ENCODE measurements at regions not wholly inside any gene's neighbourhood (a gene's known extent, or its start where the extent isn't known, plus 50 kb on each side); places are given as distances from the start of the nearest gene placed in this dataset.

DNA sequence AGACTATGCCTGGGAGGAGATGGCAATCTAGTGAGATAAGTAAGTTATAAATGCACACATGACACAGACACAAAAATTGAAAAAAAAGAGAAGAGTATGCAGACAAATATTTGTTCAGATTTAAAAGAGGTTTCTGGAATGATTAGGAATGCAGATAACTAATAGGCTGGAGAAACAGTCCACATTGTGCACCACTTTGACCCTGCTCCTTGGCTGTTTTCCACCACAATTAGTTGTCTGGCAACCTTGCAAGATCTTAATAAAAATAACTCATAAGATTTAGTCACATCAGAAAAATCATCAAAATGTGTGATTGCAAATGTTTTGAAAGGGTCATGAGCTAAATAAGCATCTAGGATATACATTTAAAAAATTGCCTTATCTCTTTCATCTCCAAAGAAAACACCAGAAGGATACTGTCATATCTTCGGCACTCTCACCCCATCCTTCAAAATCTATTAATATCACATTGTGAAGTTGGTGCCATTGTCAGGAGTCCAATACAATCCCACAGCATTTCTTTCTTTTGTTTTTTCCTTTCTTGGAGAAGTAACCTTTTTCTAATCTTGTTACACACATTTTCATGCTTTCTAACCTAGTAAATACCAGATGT is 153.7 kb upstream of the KCNMB2 start:
- Histone ChIP-seq H3K9me3 (ENCODE audit: low read length) (no peaks in the 10 kb centered on the region), H3K27me3 (ENCODE audit: insufficient read depth, low read depth, low read length) (no peaks in the 10 kb centered on the region), H2AFZ (ENCODE audit: low read depth, low read length) (no peak overlapping the region), H3K27ac (ENCODE audit: low read length) (no peak overlapping the region), H3F3A (ENCODE audit: insufficient read depth, low read length, poor library complexity, severe bottlenecking) (no peaks in the 10 kb centered on the region), H3K9me2 (ENCODE audit: insufficient read depth, low read length) (no peaks in the 10 kb centered on the region), H3K9ac (ENCODE audit: low read length) (no peak overlapping the region), H4K20me1 (ENCODE audit: insufficient read depth) (no peaks in the 10 kb centered on the region), H3K36me3 (ENCODE audit: insufficient read depth, low read length) (no peaks in the 10 kb centered on the region), H3K79me2 (replicated peaks; ENCODE audit: insufficient read depth, low read length) (no peaks in the 10 kb centered on the region), H3K4me3 (ENCODE audit: low read length) (no peak overlapping the region), H3K4me2 (ENCODE audit: low read length) (no peak overlapping the region)
- TF ChIP-seq MXI1 (conservative IDR thresholded peaks at IDR 0.05; ENCODE audit: poor library complexity, severe bottlenecking): no peak
- TF ChIP-seq EZH2 (IDR thresholded peaks at IDR 0.05; ENCODE audit: borderline replicate concordance, insufficient read depth, low read length, poor library complexity, severe bottlenecking): no peak
- no peak for TF ChIP-seq TAF1 (IDR thresholded peaks at IDR 0.05; ENCODE audit: low read depth)
- no peak for TF ChIP-seq SMC3 (conservative IDR thresholded peaks at IDR 0.05; ENCODE audit: poor library complexity)
- TF ChIP-seq POLR2AphosphoS5 (IDR thresholded peaks at IDR 0.05): no peak
- no peak for TF ChIP-seq EP300 (conservative IDR thresholded peaks at IDR 0.05; ENCODE audit: poor library complexity, severe bottlenecking)
- TF ChIP-seq, protein P1, sequence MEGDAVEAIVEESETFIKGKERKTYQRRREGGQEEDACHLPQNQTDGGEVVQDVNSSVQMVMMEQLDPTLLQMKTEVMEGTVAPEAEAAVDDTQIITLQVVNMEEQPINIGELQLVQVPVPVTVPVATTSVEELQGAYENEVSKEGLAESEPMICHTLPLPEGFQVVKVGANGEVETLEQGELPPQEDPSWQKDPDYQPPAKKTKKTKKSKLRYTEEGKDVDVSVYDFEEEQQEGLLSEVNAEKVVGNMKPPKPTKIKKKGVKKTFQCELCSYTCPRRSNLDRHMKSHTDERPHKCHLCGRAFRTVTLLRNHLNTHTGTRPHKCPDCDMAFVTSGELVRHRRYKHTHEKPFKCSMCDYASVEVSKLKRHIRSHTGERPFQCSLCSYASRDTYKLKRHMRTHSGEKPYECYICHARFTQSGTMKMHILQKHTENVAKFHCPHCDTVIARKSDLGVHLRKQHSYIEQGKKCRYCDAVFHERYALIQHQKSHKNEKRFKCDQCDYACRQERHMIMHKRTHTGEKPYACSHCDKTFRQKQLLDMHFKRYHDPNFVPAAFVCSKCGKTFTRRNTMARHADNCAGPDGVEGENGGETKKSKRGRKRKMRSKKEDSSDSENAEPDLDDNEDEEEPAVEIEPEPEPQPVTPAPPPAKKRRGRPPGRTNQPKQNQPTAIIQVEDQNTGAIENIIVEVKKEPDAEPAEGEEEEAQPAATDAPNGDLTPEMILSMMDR (IDR thresholded peaks at IDR 0.05; ENCODE audit: poor library complexity, severe bottlenecking): no peak

- Histone ChIP-seq H3K79me2 (replicated peaks; ENCODE audit: insufficient read depth, low read length) (no peaks in the 10 kb centered on the region), H3K4me2 (ENCODE audit: low read length) (no peak overlapping the region), H2AFZ (ENCODE audit: low read depth, low read length) (no peak overlapping the region), H3K27ac (ENCODE audit: low read length) (no peak overlapping the region), H4K20me1 (ENCODE audit: insufficient read depth) (no peaks in the 10 kb centered on the region), H3K9ac (ENCODE audit: low read length) (no peak overlapping the region), H3K27me3 (ENCODE audit: insufficient read depth, low read depth, low read length) (no peaks in the 10 kb centered on the region), H3K9me2 (ENCODE audit: insufficient read depth, low read length) (no peaks in the 10 kb centered on the region), H3F3A (ENCODE audit: insufficient read depth, low read length, poor library complexity, severe bottlenecking) (no peaks in the 10 kb centered on the region), H3K9me3 (ENCODE audit: low read length) (no peaks in the 10 kb centered on the region), H3K36me3 (ENCODE audit: insufficient read depth, low read length) (no peaks in the 10 kb centered on the region), H3K4me3 (ENCODE audit: low read length) (no peak overlapping the region)
- no peak for TF ChIP-seq MXI1 (conservative IDR thresholded peaks at IDR 0.05; ENCODE audit: poor library complexity, severe bottlenecking)
- TF ChIP-seq RAD21 (conservative IDR thresholded peaks at IDR 0.05): peak; percentile 21
- TF ChIP-seq EP300 (conservative IDR thresholded peaks at IDR 0.05; ENCODE audit: poor library complexity, severe bottlenecking): no peak
- TF ChIP-seq, protein P1 (IDR thresholded peaks at IDR 0.05; ENCODE audit: poor library complexity, severe bottlenecking): peak; percentile 16
- TF ChIP-seq REST (IDR thresholded peaks at IDR 0.05; ENCODE audit: borderline replicate concordance): no peak
- TF ChIP-seq SMC3 (conservative IDR thresholded peaks at IDR 0.05; ENCODE audit: poor library complexity): no peak
- no peak for TF ChIP-seq POLR2AphosphoS5 (IDR thresholded peaks at IDR 0.05)
These were observed 151.7 kb upstream of the KCNMB2 start for GRCh38 chr3:178384321-178385230.

Data from neural cell (in vitro differentiated cells).